GM23338 (cell line): ENCODE measurements at regions not wholly inside any gene's neighbourhood (a gene's known extent, or its start where the extent isn't known, plus 50 kb on each side); places are given as distances from the start of the nearest gene placed in this dataset.

Experiments used
- EZH2 ChIP-seq: fragments of 200-600 bp; sonication (generic); IDR thresholded peaks from one replicate; pipeline ENCODE4 v1.8.0; 2017; ENCODE audit warnings: antibody characterized with exemption, mild to moderate bottlenecking, low read depth; ENCODE audit not compliant: unreplicated experiment
- EZH2phosphoT487 ChIP-seq: fragments of 200-600 bp; sonication (generic); IDR thresholded peaks from one replicate; pipeline ENCODE4 v1.8.1; 2018; ENCODE audit warnings: antibody characterized with exemption; ENCODE audit not compliant: unreplicated experiment
- POLR2AphosphoS5 ChIP-seq: IDR thresholded peaks from 2 replicates; pipeline ENCODE4 v1.6.1; 2016; ENCODE audit warnings: antibody characterized with exemption, low read depth
- TF ChIP-seq, protein P1 (sequence below), 2 experiments: fragments of 200-600 bp in 1 of 2; sonication (generic) in 1 of 2; conservative IDR thresholded peaks; 2 replicates each; pipeline versions ENCODE4 v1.5.1 to v1.6.1; 2016 to 2017; ENCODE audit warnings: antibody characterized with exemption in 2 of 2, low read depth in 2 of 2, mild to moderate bottlenecking in 2 of 2, moderate library complexity in 1 of 2
- TF ChIP-seq, protein P2 (sequence below): IDR thresholded peaks from 2 replicates; pipeline ENCODE4 v1.6.1; 2016; ENCODE audit warnings: antibody characterized with exemption

DNA sequence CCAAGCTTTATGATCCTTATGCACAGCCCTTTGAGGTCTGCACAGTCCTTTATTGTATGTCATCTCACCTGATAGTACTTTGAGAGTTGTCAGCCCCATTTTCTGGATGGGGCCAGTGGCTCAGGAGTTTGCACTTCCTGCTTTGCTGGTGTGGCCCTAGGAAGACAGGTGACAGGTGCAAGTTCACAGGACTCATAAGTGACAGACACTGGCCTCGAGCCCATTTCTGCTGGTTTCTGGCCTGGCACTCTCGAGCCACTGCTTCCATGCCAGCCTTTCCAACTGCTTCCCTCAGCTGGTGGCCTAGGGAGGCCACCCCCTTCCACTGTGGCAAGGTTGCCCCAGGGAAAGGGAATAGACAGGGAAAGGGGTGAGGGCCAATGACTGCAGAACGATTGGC, 84.4 kb upstream of the CCL1 start:
- TF ChIP-seq, protein P1, sequence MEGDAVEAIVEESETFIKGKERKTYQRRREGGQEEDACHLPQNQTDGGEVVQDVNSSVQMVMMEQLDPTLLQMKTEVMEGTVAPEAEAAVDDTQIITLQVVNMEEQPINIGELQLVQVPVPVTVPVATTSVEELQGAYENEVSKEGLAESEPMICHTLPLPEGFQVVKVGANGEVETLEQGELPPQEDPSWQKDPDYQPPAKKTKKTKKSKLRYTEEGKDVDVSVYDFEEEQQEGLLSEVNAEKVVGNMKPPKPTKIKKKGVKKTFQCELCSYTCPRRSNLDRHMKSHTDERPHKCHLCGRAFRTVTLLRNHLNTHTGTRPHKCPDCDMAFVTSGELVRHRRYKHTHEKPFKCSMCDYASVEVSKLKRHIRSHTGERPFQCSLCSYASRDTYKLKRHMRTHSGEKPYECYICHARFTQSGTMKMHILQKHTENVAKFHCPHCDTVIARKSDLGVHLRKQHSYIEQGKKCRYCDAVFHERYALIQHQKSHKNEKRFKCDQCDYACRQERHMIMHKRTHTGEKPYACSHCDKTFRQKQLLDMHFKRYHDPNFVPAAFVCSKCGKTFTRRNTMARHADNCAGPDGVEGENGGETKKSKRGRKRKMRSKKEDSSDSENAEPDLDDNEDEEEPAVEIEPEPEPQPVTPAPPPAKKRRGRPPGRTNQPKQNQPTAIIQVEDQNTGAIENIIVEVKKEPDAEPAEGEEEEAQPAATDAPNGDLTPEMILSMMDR (conservative IDR thresholded peaks at IDR 0.05; ENCODE audit: low read depth in 2 of 2) = no peak
- TF ChIP-seq EZH2 (no peak), POLR2AphosphoS5 (no peak), EZH2phosphoT487 (no peak)
- TF ChIP-seq, protein P2, sequence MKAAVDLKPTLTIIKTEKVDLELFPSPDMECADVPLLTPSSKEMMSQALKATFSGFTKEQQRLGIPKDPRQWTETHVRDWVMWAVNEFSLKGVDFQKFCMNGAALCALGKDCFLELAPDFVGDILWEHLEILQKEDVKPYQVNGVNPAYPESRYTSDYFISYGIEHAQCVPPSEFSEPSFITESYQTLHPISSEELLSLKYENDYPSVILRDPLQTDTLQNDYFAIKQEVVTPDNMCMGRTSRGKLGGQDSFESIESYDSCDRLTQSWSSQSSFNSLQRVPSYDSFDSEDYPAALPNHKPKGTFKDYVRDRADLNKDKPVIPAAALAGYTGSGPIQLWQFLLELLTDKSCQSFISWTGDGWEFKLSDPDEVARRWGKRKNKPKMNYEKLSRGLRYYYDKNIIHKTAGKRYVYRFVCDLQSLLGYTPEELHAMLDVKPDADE = no peak
